ENCODE measurements at regions not wholly inside any gene's neighbourhood (a gene's known extent, or its start where the extent isn't known, plus 50 kb on each side); places are given as distances from the start of the nearest gene placed in this dataset.

- peaks cover 28% of the 10 kb centered on the region for H3K4me1 ChIP-seq (replicated peaks; ENCODE audit: insufficient read depth)
- POLR2A ChIA-PET (ENCODE audit: unreplicated experiment), result no interaction called here
- H3K4me3 ChIP-seq, result no peak overlapping the region
- 0 out of 2 replicates have a peak, but pooled peaks cover 2% of the 10 kb centered on the region for H3K9me2 ChIP-seq (ENCODE audit: insufficient read depth)
- no peaks in the 10 kb centered on the region for H3K27me3 ChIP-seq (ENCODE audit: insufficient read depth, low read depth)
- H3F3A ChIP-seq (ENCODE audit: insufficient read depth, low read depth), result peaks cover 16% of the 10 kb centered on the region; the same call in 1 of the 2 replicates
- no peak for TF ChIP-seq EZH2 (IDR thresholded peaks at IDR 0.05; ENCODE audit: low read depth)
- TF ChIP-seq, protein P1, sequence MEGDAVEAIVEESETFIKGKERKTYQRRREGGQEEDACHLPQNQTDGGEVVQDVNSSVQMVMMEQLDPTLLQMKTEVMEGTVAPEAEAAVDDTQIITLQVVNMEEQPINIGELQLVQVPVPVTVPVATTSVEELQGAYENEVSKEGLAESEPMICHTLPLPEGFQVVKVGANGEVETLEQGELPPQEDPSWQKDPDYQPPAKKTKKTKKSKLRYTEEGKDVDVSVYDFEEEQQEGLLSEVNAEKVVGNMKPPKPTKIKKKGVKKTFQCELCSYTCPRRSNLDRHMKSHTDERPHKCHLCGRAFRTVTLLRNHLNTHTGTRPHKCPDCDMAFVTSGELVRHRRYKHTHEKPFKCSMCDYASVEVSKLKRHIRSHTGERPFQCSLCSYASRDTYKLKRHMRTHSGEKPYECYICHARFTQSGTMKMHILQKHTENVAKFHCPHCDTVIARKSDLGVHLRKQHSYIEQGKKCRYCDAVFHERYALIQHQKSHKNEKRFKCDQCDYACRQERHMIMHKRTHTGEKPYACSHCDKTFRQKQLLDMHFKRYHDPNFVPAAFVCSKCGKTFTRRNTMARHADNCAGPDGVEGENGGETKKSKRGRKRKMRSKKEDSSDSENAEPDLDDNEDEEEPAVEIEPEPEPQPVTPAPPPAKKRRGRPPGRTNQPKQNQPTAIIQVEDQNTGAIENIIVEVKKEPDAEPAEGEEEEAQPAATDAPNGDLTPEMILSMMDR (conservative IDR thresholded peaks at IDR 0.05), result no peak
- DNase-seq, result no peak
- no peak overlapping the region for H3K27ac ChIP-seq
- H3K36me3 ChIP-seq (ENCODE audit: low read depth), result no peaks in the 10 kb centered on the region
- H3K9me3 ChIP-seq (ENCODE audit: insufficient read depth, low read depth), result peaks cover 5% of the 10 kb centered on the region; the same call in 1 of the 2 replicates
- no peaks in the 10 kb centered on the region for H4K20me1 ChIP-seq (ENCODE audit: insufficient read depth)
- H3K4me2 ChIP-seq, result no peak overlapping the region
- intact Hi-C loops (cut with micrococcal nuclease; ENCODE audit: unreplicated experiment), result no loop called here
- H3K79me2 ChIP-seq (ENCODE audit: low read depth), result no peaks in the 10 kb centered on the region
- CTCF ChIA-PET, result interaction anchor here (0.6 kb wide), 1 partner anchor 8 kb away, joined by 12 read pairs; no protein-coding TSS in a partner anchor
- H2AFZ ChIP-seq, result no peak overlapping the region
- BruUV-seq (replicated peaks), result no TSS peak
Measured at GRCh38 chr3:177347611-177348010, 150.3 kb upstream of the TBL1XR1 start.

DNA sequence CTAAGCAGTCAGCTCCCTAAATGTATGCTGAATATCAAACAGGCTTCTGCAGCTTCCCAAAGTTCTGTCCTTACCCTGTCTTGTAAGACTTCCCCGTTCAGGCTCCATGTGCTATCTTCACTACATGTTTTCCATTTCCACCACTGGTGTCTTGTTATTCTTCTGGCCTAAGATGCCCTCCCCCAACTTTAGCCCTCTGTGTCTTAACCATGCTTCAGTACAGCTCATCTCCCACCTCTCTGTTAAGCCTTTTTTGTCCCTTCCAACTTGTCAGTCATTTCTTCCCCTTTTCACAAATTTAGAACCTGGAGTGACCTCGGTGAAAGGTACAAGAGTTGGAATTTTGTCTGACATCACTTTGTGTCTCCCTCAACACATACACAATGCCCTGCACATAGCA is 151.7 kb upstream of the TBL1XR1 start:
- Histone ChIP-seq H3K4me2 (no peak overlapping the region), H3K36me3 (ENCODE audit: low read depth) (no peaks in the 10 kb centered on the region), H3K79me2 (ENCODE audit: low read depth) (no peaks in the 10 kb centered on the region), H2AFZ (no peak overlapping the region), H3F3A (ENCODE audit: insufficient read depth, low read depth) (peaks cover 16% of the 10 kb centered on the region; the same call in 1 of the 2 replicates), H3K9me3 (ENCODE audit: insufficient read depth, low read depth) (peaks cover 5% of the 10 kb centered on the region; the same call in 1 of the 2 replicates), H3K27ac (no peak overlapping the region), H4K20me1 (ENCODE audit: insufficient read depth) (no peaks in the 10 kb centered on the region), H3K4me1 (replicated peaks; ENCODE audit: insufficient read depth) (peaks cover 28% of the 10 kb centered on the region), H3K9me2 (ENCODE audit: insufficient read depth) (0 out of 2 replicates have a peak, but pooled peaks cover 2% of the 10 kb centered on the region), H3K4me3 (no peak overlapping the region), H3K27me3 (ENCODE audit: insufficient read depth, low read depth) (no peaks in the 10 kb centered on the region)
- POLR2A ChIA-PET (ENCODE audit: unreplicated experiment), result interaction anchor here (0.6 kb wide), 1 partner anchor 49 kb away, joined by 6 read pairs; no protein-coding TSS in a partner anchor
- intact Hi-C loops (cut with micrococcal nuclease; ENCODE audit: unreplicated experiment), result no loop called here
- no peak for DNase-seq
- CTCF ChIA-PET, result no interaction called here
- no peak for TF ChIP-seq EZH2 (IDR thresholded peaks at IDR 0.05; ENCODE audit: low read depth)
- TF ChIP-seq, protein P1 (conservative IDR thresholded peaks at IDR 0.05), result no peak
- no TSS peak for BruUV-seq (replicated peaks)

GRCh38 chr3:177349384-177349783 is 152.1 kb upstream of the TBL1XR1 start:
- Histone ChIP-seq H4K20me1 (ENCODE audit: insufficient read depth) (no peaks in the 10 kb centered on the region), H3K4me2 (no peak overlapping the region), H3K4me1 (replicated peaks; ENCODE audit: insufficient read depth) (peaks cover 28% of the 10 kb centered on the region), H3F3A (ENCODE audit: insufficient read depth, low read depth) (peaks cover 16% of the 10 kb centered on the region; the same call in 1 of the 2 replicates), H3K36me3 (ENCODE audit: low read depth) (no peaks in the 10 kb centered on the region), H3K4me3 (no peak overlapping the region), H3K27ac (no peak overlapping the region), H2AFZ (no peak overlapping the region), H3K9me2 (ENCODE audit: insufficient read depth) (0 out of 2 replicates have a peak, but pooled peaks cover 2% of the 10 kb centered on the region), H3K79me2 (ENCODE audit: low read depth) (no peaks in the 10 kb centered on the region), H3K27me3 (ENCODE audit: insufficient read depth, low read depth) (no peaks in the 10 kb centered on the region), H3K9me3 (ENCODE audit: insufficient read depth, low read depth) (peaks cover 5% of the 10 kb centered on the region; the same call in 1 of the 2 replicates)
- CTCF ChIA-PET, result no interaction called here
- no peak for TF ChIP-seq EZH2 (IDR thresholded peaks at IDR 0.05; ENCODE audit: low read depth)
- TF ChIP-seq, protein P1 (conservative IDR thresholded peaks at IDR 0.05), result no peak
- BruUV-seq (replicated peaks), result no TSS peak
- intact Hi-C loops (cut with micrococcal nuclease; ENCODE audit: unreplicated experiment), result no loop called here
- no peak for DNase-seq
- POLR2A ChIA-PET (ENCODE audit: unreplicated experiment), result interaction anchor here (0.6 kb wide), 2 partner anchors 49 to 128 kb away, joined by 6 read pairs; no protein-coding TSS in a partner anchor

Measured in PC-9 (cell line).